ENCODE measurements at regions not wholly inside any gene's neighbourhood (a gene's known extent, or its start where the extent isn't known, plus 50 kb on each side); places are given as distances from the start of the nearest gene placed in this dataset.

DNA sequence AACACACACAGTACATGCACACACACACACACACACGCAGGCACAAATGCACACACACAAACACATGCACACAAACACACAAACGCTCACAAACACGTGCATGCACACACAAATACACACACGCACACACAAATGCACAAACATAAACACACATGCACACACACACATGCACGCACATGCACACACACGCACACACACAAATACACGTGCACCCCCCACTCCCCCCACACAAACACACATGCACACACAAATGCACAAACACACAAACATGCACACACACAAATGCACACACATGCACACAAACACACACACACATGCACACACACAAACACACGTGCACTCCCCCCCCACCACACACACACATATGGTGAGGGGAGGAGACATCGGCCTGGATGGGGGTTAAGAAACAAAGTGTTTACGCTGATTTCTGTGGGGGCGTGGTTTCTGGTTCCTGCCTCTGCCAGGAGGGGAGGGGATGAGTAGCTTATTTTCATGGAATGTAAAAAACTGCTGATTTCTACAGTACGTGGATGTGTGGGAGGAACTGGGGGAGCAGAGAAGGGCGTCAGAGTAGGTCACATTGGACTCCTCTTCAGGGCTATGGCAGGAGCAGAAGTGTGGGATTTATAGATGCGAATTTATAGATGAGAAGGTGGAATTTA is 607.2 kb downstream of the QKI start:
- DNase-seq (ENCODE audit: low read depth): no peak

DNA sequence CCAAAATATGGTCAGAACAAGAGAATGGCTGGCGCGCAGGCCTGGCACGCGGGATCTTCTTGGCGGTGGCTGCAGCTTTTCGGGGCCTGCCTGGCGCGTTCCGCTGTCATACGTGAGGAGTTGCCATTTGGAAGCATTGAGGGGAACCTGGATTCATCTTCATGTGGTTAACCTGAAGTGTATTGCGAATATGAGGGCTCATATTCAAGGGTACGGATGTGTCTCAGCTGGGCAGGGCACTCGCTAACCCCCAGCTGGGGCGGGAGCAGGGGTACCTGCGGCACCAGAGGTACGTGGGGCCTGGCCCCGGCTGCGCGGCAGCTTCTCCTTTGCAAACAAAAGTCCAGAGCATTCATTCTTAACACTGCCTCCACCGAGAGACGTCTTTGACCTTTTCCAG is 605.6 kb downstream of the QKI start:
- no peak for DNase-seq (ENCODE audit: low read depth)

DNA sequence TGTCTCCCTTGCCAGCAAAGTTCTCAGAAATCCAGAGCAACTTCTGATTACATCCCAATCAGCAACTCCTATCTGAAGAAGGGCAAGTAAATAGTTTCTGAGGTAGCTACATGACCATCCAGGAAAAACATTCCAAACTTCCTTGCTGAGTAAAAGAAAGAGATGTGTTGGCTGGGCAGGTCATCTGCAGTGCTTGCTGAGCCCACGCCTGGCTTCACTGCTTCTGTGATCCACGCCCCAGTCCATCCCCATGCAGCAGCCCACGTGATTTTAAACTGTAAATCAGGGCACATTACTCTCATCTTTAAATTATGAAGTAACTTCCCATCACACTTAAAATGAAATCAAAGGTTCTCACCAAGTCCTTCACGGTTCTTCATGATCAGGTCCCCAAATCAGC is 603.6 kb downstream of the QKI start:
- no peak for DNase-seq (ENCODE audit: low read depth)

DNA sequence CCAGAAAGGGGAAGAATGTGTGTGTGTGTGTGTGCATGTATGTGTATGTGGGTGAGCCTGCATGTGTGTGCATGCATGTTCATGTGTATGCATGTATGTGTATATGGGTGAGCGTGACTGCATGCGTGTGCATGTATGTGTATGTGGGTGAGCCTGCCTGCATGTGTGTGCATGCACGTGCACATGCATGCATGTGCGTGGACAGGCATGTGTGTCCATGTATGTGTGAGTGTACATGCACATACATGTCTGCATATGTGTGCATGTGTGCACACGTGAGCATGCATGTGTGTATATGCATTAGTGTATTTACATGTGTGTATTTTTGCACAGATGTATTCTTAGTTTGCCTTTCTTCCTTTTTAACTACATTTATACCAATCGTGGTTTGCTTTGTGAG is 601.5 kb downstream of the QKI start:
- no peak for DNase-seq (ENCODE audit: low read depth)

DNA sequence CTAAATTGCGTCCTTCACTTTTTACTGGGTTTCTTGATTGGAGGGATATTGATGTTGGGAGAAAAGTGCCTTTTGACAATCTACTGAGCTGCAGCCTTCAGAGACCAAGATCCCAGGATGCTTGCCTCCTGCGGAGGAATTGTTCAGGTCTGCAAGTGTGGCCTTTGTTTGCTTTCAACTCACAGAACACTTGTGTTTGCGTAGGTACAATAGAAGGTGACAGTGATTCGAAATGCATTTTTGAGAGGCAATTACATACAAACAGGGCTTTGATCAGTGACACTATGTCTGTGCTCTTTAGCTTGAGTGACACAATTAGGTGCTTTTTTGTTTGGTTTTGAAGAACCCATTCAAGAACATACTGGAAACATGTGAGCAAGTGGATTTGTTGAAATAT is 600.6 kb downstream of the QKI start:
- no peak for DNase-seq (ENCODE audit: low read depth)

DNA sequence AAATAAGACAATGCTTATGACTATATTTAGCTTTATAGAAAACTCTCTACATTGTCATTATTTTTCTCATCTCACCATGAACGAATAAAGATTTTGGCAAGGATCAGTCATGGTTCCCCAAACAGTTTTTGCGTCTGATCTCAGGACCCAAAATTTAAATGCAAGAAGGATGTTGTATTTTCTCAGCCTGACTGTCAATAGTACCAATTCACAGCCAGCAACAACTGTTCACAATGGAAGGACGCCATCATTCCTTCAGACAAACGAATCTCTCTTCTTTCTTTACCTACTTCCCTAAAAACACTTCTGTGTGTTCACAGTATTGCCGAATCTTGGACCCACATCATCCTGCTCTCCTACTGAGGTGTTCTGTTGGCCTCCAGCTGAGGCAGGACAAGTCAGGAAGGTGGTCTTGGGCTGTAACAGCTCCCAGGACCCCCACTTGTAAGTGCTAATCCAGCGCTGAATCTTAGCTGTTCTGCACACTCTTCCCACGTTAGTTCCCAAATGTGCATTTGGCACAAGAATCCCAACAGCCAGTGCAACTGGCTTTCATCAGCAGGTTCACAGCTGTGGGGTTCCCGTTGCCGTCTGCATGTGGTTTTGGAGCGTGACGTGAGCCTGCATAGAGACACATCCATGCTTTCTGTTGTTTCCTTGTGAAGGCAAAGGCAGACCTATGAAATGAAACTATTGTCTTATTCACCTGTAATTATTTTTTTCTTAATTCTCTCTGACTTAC is 600.0 kb downstream of the QKI start:
- no peak for DNase-seq (ENCODE audit: low read depth)

DNA sequence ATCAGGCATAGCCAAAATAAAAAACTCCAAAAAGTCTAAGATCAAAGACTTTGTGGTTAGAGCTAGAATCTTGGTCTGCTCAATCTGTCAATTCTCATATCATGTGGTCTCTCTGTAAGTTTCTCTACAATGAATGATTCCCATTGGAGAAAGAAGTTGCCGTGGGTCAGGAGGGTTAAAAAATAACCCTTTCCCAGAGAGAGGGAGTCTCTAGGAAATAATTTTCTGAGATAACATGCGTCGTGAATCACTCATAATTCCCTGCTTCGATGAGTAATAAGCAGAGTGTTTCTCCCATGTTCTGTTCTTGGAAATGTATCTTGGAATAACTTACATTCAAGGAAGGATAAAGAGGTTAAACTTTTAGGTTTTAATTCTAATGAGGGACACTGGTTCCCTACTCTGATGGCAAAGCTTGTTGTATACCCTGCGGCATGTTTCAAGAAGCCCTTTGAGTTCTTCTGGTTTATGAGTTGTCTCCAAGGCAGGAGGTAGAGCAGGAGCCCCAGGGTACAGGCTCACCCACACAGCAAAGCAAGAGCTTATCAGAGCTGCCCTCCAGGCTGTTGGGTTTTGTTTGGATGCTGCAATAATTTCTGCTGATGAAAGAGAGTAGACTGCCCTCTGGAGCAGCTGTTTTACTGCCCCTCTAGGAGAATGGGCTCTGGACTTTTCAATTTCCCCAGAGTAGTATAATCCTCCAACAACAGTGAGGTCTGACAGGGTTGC is 599.1 kb downstream of the QKI start:
- DNase-seq (ENCODE audit: low read depth): no peak

DNA sequence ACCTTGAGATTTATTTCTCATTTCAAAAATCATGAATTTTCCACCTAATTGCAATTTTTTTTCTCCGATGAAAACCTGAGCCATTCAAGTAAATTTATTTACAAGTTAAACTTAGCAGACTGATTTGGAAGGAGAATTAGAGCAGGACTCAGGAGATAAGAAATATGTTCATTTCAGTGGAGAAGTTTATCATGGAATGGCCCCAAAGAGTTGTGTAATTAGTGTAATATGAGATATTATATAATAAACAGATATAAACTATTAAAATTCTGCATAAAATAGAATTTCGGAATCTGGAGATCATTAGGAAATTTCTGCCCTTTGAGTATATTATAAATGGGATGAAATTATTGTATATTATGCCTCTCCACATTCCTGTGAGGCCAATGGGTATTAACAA is 596.8 kb downstream of the QKI start:
- no peak for DNase-seq (ENCODE audit: low read depth)

DNA sequence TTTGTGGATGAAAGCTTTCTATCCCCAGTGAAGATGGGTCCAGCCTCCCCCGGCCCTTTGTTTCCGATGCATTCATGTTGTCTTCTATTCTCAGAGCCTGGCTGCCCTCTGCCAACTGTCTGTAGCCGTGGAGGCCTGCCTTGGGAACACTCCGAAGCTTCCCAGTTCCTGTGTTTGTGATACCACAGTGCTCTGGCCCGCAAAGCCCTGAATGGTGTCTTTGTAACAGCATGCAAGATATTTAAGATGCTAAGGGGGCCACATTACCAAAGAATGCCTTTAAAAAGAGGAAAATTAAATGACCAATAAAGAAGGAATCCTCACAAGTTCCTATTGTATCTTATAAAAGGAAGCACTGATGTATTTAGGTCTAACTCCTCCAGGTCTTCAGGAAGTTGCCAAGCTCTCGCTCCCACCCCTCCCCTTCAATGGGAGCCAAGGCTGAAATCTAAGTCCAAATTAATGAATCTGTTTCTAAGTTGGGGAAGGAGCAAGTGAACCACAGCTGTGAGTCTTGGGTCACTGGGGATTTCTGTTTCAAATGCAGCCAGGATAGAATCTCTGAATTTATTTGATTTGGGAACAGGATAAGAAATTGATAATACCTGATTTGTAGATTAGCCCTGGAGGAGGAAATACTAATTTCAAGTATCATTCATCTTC is 596.1 kb downstream of the QKI start:
- no peak for DNase-seq (ENCODE audit: low read depth)

DNA sequence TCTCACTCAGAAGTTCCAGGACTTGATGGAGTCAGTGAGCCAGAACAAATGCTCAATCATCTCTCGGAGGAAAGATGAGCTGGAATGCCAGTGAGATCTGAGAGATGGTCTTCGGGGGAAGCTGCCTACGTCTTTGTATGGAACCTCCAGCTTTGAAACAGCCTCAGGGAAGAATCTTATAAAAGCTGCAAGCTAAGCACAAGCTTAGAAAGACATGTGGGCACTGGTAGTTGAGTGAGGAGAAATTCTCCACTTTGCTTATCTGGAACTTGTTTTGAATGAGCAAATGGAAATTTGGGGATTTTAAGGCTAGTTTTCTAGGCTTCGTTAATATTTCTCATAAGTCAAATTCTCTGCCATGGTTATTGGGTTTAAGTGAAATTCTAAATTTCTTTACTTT is 594.4 kb downstream of the QKI start:
- no peak for DNase-seq (ENCODE audit: low read depth)

DNA sequence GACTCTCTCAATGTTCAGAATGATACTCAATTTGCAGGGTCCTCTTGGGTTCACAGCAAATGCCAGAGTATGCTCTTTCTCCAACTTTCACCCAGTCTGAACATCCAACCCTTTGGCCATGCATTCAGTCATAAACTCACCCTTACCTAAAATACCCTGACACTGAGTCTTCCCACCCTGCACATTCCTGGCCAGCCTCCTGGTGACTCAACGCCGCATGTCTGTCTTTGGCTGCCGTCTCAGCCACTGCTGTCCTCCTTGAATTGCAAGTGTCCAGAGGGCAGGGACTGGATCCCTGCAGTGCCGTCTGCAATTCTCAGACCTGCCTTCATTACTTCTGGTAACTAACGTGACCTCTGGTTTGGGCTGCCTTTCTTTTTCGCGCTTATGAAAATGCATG is 593.4 kb downstream of the QKI start:
- DNase-seq (ENCODE audit: low read depth): no peak

DNA sequence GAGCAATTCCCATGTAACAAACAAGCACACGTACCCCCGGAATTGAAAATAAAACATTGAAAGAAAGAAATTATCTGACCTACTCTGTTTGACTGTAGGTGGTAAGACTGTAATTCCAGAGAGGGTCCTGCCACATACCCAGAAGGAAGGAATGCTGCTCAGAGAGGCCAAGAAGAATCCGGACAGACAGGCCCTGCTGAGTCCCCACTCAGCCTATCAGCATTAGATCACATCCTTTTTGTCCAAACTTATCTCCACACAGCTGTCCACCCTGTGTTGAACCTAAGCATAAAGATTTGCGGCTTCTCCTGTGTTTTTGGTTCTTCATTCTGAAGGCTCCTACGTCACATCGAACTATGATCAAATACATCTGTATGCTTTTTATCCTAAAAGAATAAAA is 591.9 kb downstream of the QKI start:
- DNase-seq (ENCODE audit: low read depth): no peak

DNA sequence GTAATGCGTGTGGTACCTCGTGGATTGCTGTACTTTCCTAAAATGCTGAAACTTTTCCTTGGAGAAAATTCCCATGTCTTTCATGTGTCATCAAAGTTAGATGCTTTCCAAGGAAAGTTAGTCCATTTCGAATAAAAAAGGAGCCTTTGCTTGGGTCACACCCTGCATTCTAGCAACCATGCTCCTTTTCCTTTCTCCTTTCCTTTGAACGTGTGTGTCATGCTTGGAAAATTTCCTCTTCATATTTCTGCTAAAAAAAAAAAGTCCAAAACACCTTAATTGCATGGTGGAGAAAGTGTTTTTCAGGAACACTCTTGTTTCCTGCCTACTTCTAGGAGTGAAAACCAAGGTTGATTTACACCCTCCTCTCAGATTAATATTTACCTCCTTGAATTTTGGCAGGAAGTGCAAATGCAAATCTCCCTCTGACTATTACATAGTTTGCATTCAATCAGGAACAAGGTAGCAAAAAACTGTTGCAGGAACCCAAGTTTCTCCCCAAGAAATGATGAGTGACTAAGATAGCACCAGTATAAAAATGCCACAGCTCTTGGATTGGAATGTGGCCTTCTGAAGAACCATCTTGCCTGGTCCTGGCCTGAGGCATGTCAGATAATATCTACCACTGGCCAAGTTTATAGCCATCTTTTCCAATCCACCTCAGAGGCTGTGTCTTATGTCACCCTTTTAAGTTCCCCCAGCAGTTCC is 590.6 kb downstream of the QKI start:
- DNase-seq (ENCODE audit: low read depth): no peak

DNA sequence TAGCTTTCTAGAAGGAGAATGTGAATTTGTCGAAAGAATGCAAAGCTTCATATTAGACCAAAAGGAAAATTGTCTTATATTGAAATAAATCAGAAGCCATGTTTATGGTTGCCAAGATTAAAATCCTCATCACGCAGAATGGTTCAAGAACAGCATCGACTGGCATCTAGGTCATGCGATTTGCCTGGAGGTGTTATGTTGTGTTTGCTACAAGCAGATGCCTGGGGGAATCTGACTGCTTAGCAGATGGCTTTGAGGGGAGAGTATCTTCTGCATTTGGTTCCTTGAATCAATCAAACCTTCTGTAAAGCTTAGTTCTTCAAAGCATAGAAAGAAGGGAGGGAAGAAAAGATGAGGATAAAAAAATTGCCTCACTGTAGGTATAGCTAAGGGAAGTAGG is 585.8 kb downstream of the QKI start:
- DNase-seq (ENCODE audit: low read depth): no peak

DNA sequence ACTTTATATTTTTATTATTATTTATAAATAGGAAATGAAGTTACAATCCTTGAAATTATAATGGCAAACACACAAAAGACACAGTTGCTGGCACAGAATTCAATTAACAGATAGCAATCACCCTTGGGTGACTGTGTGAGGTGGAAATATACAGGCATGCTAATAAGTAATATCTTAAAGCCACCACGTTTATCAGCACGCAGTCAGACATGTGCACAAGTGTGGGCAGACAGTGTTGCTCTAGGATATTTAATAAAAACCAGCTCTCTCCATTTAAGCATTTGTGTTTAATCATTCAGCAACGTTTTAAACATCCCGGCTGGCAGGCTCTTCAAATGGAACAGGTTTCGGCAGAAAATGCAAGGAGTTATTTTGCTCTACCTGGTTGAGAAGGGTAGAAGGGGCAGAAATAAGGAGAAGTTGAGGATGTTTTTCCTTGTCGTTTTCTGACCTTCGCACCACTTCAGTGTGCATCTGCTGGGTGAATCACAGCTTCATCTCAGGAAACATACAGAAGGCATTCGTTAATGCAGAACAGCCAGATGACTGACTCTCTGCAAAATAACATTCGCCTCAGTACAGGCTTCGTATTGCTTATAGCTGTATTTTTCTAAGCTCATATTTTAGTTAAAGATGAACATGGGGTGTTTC is 585.1 kb downstream of the QKI start:
- no peak for DNase-seq (ENCODE audit: low read depth)

DNA sequence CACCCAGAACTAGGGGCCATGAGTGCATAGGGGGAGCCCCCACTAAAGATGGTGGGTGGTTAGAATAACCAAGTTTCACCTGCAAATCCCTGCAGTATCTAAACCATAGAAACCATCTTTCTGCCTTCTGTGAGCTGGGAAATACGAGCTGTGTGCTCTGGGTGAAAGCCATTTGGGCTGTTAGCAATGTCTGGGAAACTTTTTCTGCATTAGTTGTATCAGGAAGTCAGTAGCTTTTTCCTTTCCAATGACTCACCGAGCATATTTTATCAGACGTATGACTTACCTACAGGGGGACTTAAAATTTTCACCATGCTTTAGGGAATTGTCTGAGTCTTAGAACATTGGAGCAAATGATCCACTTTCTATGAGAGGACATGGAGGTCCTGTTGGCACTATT is 584.0 kb downstream of the QKI start:
- DNase-seq (ENCODE audit: low read depth): no peak

DNA sequence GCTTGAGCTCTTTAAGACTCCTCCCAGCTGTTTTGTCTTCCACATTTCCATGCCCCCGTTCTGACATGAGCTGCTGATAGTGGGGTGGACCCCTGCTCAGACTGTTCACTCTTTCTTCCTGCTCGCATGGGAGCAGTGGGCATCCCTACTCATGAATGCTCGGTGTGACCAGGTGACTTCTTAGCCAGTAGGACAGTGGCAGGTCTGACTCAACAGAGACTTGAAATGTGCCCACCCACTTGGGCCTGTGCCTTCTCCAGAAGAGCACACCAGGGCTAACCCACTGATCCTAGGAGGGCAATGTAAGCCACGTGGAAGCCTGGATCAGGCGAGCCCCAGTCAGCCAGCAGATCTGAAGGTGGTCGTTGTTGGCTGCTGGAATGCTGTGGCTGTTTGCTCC is 582.0 kb downstream of the QKI start:
- no peak for DNase-seq (ENCODE audit: low read depth)

DNA sequence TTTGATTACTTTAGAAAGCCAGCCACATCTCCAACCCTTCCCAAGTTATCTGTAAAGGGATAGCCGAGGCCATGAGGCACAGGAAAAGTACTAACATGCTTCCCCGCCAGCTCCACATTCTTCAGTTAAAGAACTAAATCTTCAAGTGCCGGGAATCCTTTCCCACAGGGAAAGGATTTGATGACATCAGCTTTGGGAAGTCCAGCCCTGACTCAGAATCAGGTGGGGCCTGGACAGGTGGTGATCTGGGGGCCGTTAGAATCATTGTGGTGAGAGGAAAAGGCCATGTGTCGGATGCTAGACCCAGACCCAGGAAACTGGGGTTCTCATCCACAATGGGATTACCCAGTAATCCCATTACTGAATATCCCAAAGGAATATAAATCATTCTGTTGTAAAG is 580.0 kb downstream of the QKI start:
- no peak for DNase-seq (ENCODE audit: low read depth)

DNA sequence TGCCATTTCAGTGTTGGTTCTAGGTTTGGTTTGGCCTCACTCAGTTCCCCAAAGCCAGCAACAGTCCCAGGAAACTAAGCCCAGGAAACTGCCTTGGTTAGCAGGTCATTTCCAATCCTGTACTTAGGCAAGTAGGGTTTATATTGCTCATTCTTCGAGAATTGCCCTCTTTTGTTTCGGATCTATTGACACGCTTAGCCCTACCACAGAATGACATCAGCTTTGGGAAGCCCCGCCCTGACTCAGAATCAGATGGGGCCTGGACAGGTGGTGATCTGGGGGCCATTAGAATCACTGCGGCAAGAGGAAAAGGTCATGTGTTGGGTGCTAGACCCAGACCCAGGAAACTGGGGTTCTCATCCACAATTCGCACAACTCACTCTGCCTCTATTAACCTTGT is 578.2 kb downstream of the QKI start:
- DNase-seq (ENCODE audit: low read depth): no peak

DNA sequence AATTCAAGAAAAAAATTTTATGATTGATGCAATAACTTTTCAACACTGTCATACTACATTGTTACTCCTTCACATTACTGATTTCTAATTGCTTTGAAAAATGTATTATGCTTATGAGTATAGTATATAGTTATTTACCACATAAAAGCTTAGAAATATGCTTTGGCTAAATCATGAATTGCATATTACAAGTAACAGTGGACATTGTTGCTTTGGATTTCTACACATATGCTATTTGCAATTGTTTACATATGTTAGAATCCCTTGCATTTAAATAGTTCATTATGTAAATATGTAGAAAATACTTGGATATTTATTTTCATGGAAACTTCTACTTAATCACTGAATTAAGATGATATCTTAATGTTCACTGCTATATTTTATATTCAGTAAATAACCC is 577.5 kb downstream of the QKI start:
- DNase-seq (ENCODE audit: low read depth): no peak

DNA sequence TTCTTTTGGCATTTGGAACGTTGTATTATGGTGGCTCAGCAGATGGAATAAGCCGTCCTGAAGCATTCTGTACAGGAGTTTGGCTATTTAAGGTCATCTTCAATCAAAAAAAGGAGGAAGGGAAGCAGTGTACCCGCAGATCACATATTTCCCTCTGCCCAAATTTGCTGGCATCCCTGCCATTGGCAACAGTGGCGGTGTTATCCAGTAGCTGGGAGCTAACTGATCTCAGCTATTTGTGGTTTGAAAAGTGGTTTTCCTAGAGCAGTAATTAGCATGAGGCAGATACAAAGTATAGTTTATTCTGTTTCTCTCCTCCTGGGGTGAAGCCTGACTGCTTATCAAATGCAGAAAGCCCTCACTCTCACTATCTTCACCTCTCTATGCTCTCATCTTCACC is 576.8 kb downstream of the QKI start:
- DNase-seq (ENCODE audit: low read depth): no peak

DNA sequence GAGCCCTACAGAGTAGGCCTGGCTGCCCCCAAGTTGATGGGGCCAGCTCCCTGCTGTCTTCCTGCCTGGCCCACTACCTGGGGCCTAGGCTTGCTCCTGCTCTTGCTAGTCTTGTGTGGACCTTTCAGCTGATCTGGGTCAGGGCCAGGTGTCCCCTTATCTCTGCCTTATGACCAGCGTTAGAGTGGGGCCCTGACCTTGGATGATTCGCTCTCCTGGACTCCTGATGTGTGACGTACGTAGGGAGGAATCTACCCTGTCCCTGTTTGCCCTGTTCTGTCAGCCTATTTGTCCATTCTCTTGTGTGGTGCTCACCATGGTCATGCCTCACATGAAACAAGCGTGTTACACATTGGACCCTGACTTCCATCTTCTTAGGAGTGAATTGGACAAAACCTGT is 571.8 kb downstream of the QKI start:
- no peak for DNase-seq (ENCODE audit: low read depth)

Data from GM04503 (cell line).